Fibroblast of lung (primary cell): ENCODE measurements at regions not wholly inside any gene's neighbourhood (a gene's known extent, or its start where the extent isn't known, plus 50 kb on each side); places are given as distances from the start of the nearest gene placed in this dataset.
"Not testable (repeated sequence)": the region's sequence is repeated elsewhere in the genome, so short reads cannot be mapped to it uniquely, and the experiment has no call there.

Experiments used
- DNase-seq, 2 donors: peaks; one replicate each; pipeline versions ENCODE4 v3.0.0 to v3.0.0-alpha.2; 2010; ENCODE audit warnings: low read depth in 2 of 2
- H2AFZ ChIP-seq: 2 replicates; pipeline ENCODE4 v1.5.1; 2012; ENCODE audit warnings: low read length, control low read depth, inconsistent platforms
- H3K27ac ChIP-seq: 2 replicates; pipeline ENCODE4 v1.5.1; 2011; ENCODE audit warnings: low read length, control low read depth; ENCODE audit not compliant: insufficient read depth
- H3K27me3 ChIP-seq: 2 replicates; pipeline ENCODE4 v1.5.1; 2011; ENCODE audit warnings: mild to moderate bottlenecking, low read length; ENCODE audit not compliant: control insufficient read depth, insufficient read depth
- H3K36me3 ChIP-seq: 2 replicates; pipeline ENCODE4 v1.5.1; 2011; ENCODE audit warnings: low read length; ENCODE audit not compliant: control insufficient read depth, insufficient read depth
- H3K4me1 ChIP-seq: 2 replicates; pipeline ENCODE4 v1.5.1; 2011; ENCODE audit warnings: low read length; ENCODE audit not compliant: control insufficient read depth, insufficient read depth; ENCODE audit errors: extremely low read depth
- H3K4me2 ChIP-seq: 2 replicates; pipeline ENCODE4 v1.5.1; 2011; ENCODE audit warnings: low read length, control low read depth; ENCODE audit not compliant: insufficient read depth; ENCODE audit errors: extremely low read depth
- H3K4me3 ChIP-seq, 4 experiments: fragments of 200-600 bp in 1 of 4; sonication (generic) in 1 of 4; replicated peaks in 1 of 4; 2 replicates each; pipeline ENCODE4 v1.5.1; 2011 to 2016; ENCODE audit warnings: low read length in 4 of 4, low read depth in 3 of 4, mild to moderate bottlenecking in 3 of 4, control low read depth in 2 of 4, inconsistent platforms in 1 of 4, mixed read lengths in 1 of 4; ENCODE audit not compliant: insufficient read depth in 1 of 4; ENCODE audit errors: control extremely low read depth in 1 of 4
- H3K79me2 ChIP-seq: 2 replicates; pipeline ENCODE4 v1.5.1; 2012; ENCODE audit warnings: mild to moderate bottlenecking, low read length, inconsistent platforms; ENCODE audit not compliant: control insufficient read depth, insufficient read depth
- H3K9ac ChIP-seq: 2 replicates; pipeline ENCODE4 v1.5.1; 2011; ENCODE audit warnings: mild to moderate bottlenecking, low read length, control low read depth; ENCODE audit not compliant: insufficient read depth
- H3K9me3 ChIP-seq: 2 replicates; pipeline ENCODE4 v1.5.1; 2012; ENCODE audit warnings: low read depth, low read length; ENCODE audit not compliant: control insufficient read depth, insufficient read depth
- H4K20me1 ChIP-seq: 2 replicates; pipeline ENCODE4 v1.5.1; 2011; ENCODE audit warnings: low read length; ENCODE audit not compliant: control insufficient read depth, insufficient read depth; ENCODE audit errors: extremely low read depth
- EZH2 ChIP-seq: IDR thresholded peaks from 2 replicates; pipeline ENCODE4 v1.5.1; 2012; ENCODE audit warnings: low read length, control low read depth, mild to moderate bottlenecking; ENCODE audit errors: missing control alignments
- TF ChIP-seq, protein P1 (sequence below), 2 donors: IDR thresholded peaks in 1 of 2; conservative IDR thresholded peaks in 1 of 2; 1 replicate in 1 of 2; 2 replicates in 1 of 2; pipeline ENCODE4 v1.5.1; 2011 to 2012; ENCODE audit warnings: low read length in 2 of 2, control low read depth in 1 of 2, inconsistent platforms in 1 of 2, low read depth in 1 of 2, mild to moderate bottlenecking in 1 of 2

DNA sequence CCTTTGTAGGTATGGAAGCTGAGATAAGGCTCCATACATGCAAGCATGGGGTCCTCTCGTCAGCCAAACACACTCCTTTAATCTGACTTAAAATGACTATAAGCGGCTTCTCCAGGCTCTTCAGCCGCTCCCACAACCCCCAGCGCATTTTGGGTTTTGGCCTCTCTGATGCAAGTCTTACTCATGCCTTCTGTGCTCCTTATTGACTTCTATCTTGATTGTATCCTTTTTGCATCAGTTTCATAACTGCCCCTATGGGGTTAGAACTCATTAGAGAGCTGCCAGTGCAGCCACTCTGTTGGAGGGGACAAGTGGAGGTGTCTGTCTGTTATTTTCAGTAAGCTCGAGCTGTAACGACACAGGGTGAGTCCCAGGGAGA, 70.1 kb upstream of the TAB2 start:
- H3K36me3 ChIP-seq = no peaks in the 10 kb centered on the region
- no peaks in the 10 kb centered on the region for H3K4me1 ChIP-seq
- H3K27me3 ChIP-seq = no peaks in the 10 kb centered on the region
- H3K27ac ChIP-seq = no peak overlapping the region
- H2AFZ ChIP-seq = no peak overlapping the region
- H4K20me1 ChIP-seq = no peaks in the 10 kb centered on the region
- DNase-seq = no peak
- H3K79me2 ChIP-seq = no peaks in the 10 kb centered on the region
- H3K9me3 ChIP-seq = no peaks in the 10 kb centered on the region
- TF ChIP-seq, protein P1, sequence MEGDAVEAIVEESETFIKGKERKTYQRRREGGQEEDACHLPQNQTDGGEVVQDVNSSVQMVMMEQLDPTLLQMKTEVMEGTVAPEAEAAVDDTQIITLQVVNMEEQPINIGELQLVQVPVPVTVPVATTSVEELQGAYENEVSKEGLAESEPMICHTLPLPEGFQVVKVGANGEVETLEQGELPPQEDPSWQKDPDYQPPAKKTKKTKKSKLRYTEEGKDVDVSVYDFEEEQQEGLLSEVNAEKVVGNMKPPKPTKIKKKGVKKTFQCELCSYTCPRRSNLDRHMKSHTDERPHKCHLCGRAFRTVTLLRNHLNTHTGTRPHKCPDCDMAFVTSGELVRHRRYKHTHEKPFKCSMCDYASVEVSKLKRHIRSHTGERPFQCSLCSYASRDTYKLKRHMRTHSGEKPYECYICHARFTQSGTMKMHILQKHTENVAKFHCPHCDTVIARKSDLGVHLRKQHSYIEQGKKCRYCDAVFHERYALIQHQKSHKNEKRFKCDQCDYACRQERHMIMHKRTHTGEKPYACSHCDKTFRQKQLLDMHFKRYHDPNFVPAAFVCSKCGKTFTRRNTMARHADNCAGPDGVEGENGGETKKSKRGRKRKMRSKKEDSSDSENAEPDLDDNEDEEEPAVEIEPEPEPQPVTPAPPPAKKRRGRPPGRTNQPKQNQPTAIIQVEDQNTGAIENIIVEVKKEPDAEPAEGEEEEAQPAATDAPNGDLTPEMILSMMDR (conservative IDR thresholded peaks at IDR 0.05 in 1 of 2, IDR thresholded peaks at IDR 0.05 in 1 of 2; ENCODE audit: low read depth in 1 of 2, low read length in 2 of 2) = no peak
- TF ChIP-seq EZH2 = no peak
- no peak overlapping the region for H3K9ac ChIP-seq
- H3K4me2 ChIP-seq = no peak overlapping the region
- H3K4me3 ChIP-seq = no peak overlapping the region

DNA sequence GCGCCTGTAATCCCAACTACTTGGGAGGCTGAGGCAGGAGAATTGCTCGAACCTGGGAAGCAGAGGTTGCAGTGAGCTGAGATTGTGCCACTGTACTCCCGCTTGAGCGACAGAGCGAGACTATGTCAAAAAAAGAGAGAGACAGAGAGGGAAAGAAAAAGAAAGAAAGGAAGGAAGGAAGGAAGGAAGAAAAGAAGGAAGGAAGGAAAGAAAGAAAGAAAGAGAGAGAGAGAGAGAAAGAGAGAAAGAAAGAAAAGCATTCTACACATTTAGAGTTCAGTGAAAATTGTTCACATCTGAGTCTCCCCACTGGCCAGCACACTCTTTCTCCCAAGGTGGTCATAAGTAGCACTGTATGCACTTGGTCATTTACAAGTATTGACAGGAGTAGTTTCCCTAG, 69.2 kb upstream of the TAB2 start:
- not testable (repeated sequence) for H3K27ac ChIP-seq, H3K4me3 ChIP-seq, H3K4me2 ChIP-seq, H4K20me1 ChIP-seq, H3K9me3 ChIP-seq, H3K36me3 ChIP-seq, H3K9ac ChIP-seq, H3K27me3 ChIP-seq, DNase-seq, H2AFZ ChIP-seq, H3K79me2 ChIP-seq, H3K4me1 ChIP-seq

DNA sequence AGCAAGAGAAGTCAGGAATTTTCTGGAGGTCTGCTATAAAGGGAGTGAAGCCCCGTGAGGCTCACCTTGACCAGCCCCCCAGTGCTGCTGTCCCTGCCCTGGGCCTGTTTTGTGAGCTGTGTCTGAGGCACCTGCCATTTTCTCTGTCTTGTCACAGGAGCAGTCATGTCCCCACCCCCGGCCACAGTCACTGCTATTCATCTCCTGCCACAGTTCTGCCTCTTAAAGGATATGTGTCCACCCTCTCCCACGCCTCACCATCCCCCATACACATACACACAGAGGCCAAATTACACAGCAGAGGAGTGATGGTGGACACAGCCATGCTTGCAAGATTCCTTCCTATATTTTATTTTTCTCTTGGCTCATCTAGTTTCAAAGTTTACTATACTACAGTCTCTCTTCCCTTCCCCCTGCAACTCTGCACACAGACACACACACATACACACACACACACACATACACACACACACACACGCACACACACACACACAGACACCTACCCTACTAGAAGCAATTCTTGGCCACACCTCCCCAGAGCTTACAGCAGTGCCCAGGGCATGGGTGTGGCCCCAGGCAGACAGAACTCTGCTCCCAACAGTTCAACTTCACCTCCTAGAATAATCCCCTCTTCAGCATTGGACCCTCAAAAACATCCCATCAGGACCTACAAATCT, 68.7 kb upstream of the TAB2 start:
- no peak for TF ChIP-seq EZH2
- TF ChIP-seq, protein P1 (conservative IDR thresholded peaks at IDR 0.05 in 1 of 2, IDR thresholded peaks at IDR 0.05 in 1 of 2; ENCODE audit: low read depth in 1 of 2, low read length in 2 of 2) = no peak
- H4K20me1 ChIP-seq = no peaks in the 10 kb centered on the region
- H3K4me1 ChIP-seq = no peaks in the 10 kb centered on the region
- no peak overlapping the region for H3K4me3 ChIP-seq
- no peaks in the 10 kb centered on the region for H3K36me3 ChIP-seq
- no peak for DNase-seq
- no peak overlapping the region for H3K27ac ChIP-seq
- H3K9ac ChIP-seq = no peak overlapping the region
- no peaks in the 10 kb centered on the region for H3K79me2 ChIP-seq
- H3K9me3 ChIP-seq = no peaks in the 10 kb centered on the region
- no peaks in the 10 kb centered on the region for H3K27me3 ChIP-seq
- no peak overlapping the region for H3K4me2 ChIP-seq
- H2AFZ ChIP-seq = no peak overlapping the region
